SU-DHL-6 (cell line): ENCODE measurements at regions not wholly inside any gene's neighbourhood (a gene's known extent, or its start where the extent isn't known, plus 50 kb on each side); places are given as distances from the start of the nearest gene placed in this dataset.

Experiments
- H2AFZ ChIP-seq: fragments of 200-600 bp; sonication (generic); 2 replicates; pipeline ENCODE4 v1.6.1; 2014; ENCODE audit warnings: low read depth, mild to moderate bottlenecking, moderate library complexity, mixed read lengths, antibody characterized with exemption, low read length; ENCODE audit not compliant: severe bottlenecking
- H3F3A ChIP-seq: fragments of 200-600 bp; shearing (Covaris generic); 2 replicates; pipeline ENCODE4 v1.6.0; 2016; ENCODE audit warnings: antibody characterized with exemption, mild to moderate bottlenecking; ENCODE audit not compliant: insufficient read depth
- H3K27ac ChIP-seq: fragments of 200-600 bp; sonication (generic); 2 replicates; pipeline ENCODE4 v1.5.1; 2016; ENCODE audit warnings: low read depth, mild to moderate bottlenecking, low read length, moderate library complexity, mixed read lengths
- H3K27me3 ChIP-seq: fragments of 200-600 bp; sonication (generic), shearing (Covaris generic); 2 replicates; pipeline ENCODE4 v1.6.0; 2014; ENCODE audit warnings: mild to moderate bottlenecking, low read length
- H3K36me3 ChIP-seq: fragments of 200-600 bp; sonication (generic); 2 replicates; pipeline ENCODE4 v1.6.1; 2014; ENCODE audit warnings: mild to moderate bottlenecking, low read length, mixed read lengths
- H3K4me2 ChIP-seq: fragments of 300-600, 200-600 bp; shearing (Covaris generic), sonication (generic); 2 replicates; pipeline ENCODE4 v1.6.0; 2014; ENCODE audit warnings: low read length, low read depth, mild to moderate bottlenecking; ENCODE audit not compliant: poor library complexity, severe bottlenecking
- H3K4me3 ChIP-seq: fragments of 200-600 bp; sonication (generic); 2 replicates; pipeline ENCODE4 v1.5.1; 2014; ENCODE audit warnings: antibody characterized with exemption, low read length, mild to moderate bottlenecking, mixed read lengths; ENCODE audit not compliant: insufficient read depth, poor library complexity, severe bottlenecking
- H3K79me2 ChIP-seq: fragments of 200-600 bp; sonication (generic); 2 replicates; pipeline ENCODE4 v1.6.1; 2014; ENCODE audit warnings: mild to moderate bottlenecking, low read length, moderate library complexity; ENCODE audit not compliant: insufficient read depth
- H3K9ac ChIP-seq: fragments of 200-600 bp; sonication (generic); 2 replicates; pipeline ENCODE4 v1.7.0; 2014; ENCODE audit warnings: mild to moderate bottlenecking, low read length
- H3K9me2 ChIP-seq: fragments of 200-600 bp; sonication (generic); replicated peaks from 2 replicates; pipeline ENCODE4 v1.6.1; 2014; ENCODE audit warnings: low read length; ENCODE audit not compliant: insufficient read depth
- H3K9me3 ChIP-seq: fragments of 200-600 bp; sonication (generic); 2 replicates; pipeline ENCODE4 v1.6.1; 2014; ENCODE audit warnings: low read length, mixed read lengths; ENCODE audit not compliant: insufficient read depth
- H4K20me1 ChIP-seq: fragments of 200-600 bp; sonication (generic); 2 replicates; pipeline ENCODE4 v1.6.1; 2014; ENCODE audit warnings: low read depth, mild to moderate bottlenecking, antibody characterized with exemption, low read length, moderate library complexity, mixed read lengths
- EZH2phosphoT487 ChIP-seq: fragments of 200-600 bp; sonication (generic), shearing (Covaris generic); conservative IDR thresholded peaks from 2 replicates; pipeline ENCODE4 v1.6.1; 2018; ENCODE audit warnings: mild to moderate bottlenecking, antibody characterized with exemption, low read length, moderate library complexity, mixed read lengths
- TF ChIP-seq, protein P1 (sequence below): fragments of 200-600 bp; sonication (generic); IDR thresholded peaks from one replicate; pipeline ENCODE4 v1.5.1; 2017; ENCODE audit warnings: antibody characterized with exemption, mild to moderate bottlenecking, low read length, moderate library complexity; ENCODE audit not compliant: insufficient read depth, poor library complexity, severe bottlenecking

DNA sequence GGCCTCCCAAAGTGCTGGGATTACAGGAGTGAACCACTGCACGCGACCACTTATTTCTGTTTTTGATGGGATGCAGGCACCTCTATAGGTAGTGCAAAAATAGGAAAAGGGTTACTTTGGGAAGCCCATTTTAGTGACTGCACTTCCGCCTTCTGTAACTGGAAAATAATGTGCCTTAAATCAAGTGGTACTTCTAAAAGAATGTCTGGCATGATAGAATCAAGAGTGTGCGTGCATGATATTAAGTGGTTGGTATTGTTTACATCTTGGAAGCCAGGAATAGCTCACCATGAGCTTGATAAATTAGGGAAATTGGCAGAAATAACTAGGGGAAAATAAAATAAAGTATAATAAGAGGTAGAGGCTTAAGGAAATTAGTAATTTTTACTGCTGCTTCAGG lies 1067.0 kb downstream of the ADGRL2 start:
- Histone ChIP-seq H2AFZ (no peak overlapping the region), H3K9me3 (no peaks in the 10 kb centered on the region), H3K79me2 (no peaks in the 10 kb centered on the region), H3K9me2 (no peaks in the 10 kb centered on the region), H3K27ac (no peak overlapping the region), H3K4me3 (no peak overlapping the region), H3K27me3 (no peaks in the 10 kb centered on the region), H3K9ac (no peak overlapping the region), H3K4me2 (no peak overlapping the region), H3K36me3 (no peaks in the 10 kb centered on the region), H4K20me1 (no peaks in the 10 kb centered on the region), H3F3A (no peaks in the 10 kb centered on the region)
- TF ChIP-seq, protein P1, sequence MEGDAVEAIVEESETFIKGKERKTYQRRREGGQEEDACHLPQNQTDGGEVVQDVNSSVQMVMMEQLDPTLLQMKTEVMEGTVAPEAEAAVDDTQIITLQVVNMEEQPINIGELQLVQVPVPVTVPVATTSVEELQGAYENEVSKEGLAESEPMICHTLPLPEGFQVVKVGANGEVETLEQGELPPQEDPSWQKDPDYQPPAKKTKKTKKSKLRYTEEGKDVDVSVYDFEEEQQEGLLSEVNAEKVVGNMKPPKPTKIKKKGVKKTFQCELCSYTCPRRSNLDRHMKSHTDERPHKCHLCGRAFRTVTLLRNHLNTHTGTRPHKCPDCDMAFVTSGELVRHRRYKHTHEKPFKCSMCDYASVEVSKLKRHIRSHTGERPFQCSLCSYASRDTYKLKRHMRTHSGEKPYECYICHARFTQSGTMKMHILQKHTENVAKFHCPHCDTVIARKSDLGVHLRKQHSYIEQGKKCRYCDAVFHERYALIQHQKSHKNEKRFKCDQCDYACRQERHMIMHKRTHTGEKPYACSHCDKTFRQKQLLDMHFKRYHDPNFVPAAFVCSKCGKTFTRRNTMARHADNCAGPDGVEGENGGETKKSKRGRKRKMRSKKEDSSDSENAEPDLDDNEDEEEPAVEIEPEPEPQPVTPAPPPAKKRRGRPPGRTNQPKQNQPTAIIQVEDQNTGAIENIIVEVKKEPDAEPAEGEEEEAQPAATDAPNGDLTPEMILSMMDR = no peak
- no peak for TF ChIP-seq EZH2phosphoT487

DNA sequence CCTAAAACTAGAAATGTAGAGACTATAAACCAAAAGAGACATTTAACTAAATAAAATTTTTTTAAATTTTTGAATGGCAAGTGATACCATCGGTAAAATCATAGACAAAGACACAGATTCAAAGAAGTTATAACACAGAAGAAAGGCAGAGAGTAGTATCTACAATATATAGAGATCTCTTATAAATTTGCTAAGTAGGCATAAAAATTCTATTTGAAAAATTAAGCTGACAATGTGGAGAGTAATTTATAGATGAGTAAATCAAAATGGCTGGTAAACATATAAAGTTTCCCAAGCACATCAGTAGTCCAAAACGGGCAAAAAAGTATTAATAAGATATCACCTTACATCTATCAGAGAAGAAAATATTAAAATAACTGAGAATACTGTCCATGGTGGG lies 1061.0 kb downstream of the ADGRL2 start:
- Histone ChIP-seq H3K9ac (no peak overlapping the region), H3K4me2 (no peak overlapping the region), H4K20me1 (no peaks in the 10 kb centered on the region), H3K36me3 (no peaks in the 10 kb centered on the region), H3K79me2 (no peaks in the 10 kb centered on the region), H3K4me3 (no peak overlapping the region), H3K9me2 (no peaks in the 10 kb centered on the region), H3K27me3 (no peaks in the 10 kb centered on the region), H3F3A (no peaks in the 10 kb centered on the region), H2AFZ (no peak overlapping the region), H3K9me3 (no peaks in the 10 kb centered on the region), H3K27ac (no peak overlapping the region)
- no peak for TF ChIP-seq EZH2phosphoT487
- TF ChIP-seq, protein P1 = no peak

DNA sequence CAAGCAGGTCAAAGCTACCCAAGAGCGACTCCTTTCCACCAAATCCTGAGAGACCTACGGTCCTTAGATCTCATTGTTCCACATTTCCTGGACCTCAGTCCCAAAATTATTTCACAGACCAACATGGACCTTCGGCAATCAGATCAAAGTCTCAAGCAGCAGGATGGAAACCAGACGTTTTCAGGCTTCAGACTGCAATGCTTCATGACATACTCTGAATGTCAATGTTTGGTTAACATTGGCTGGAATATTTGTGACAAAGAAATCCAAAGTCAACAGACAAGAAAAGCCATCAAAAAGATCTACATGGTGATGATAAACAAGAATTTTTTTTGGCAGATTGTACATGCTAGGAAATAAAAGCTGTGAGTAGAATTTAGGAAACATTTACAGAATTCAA lies 1057.3 kb downstream of the ADGRL2 start:
- no peaks in the 10 kb centered on the region for H3F3A ChIP-seq
- H3K9ac ChIP-seq = no peak overlapping the region
- no peaks in the 10 kb centered on the region for H3K36me3 ChIP-seq
- H3K9me3 ChIP-seq = no peaks in the 10 kb centered on the region
- TF ChIP-seq EZH2phosphoT487 = no peak
- TF ChIP-seq, protein P1 = no peak
- no peak overlapping the region for H3K27ac ChIP-seq
- H4K20me1 ChIP-seq = no peaks in the 10 kb centered on the region
- H3K4me3 ChIP-seq = no peak overlapping the region
- H3K4me2 ChIP-seq = no peak overlapping the region
- no peaks in the 10 kb centered on the region for H3K9me2 ChIP-seq
- H3K79me2 ChIP-seq = no peaks in the 10 kb centered on the region
- H3K27me3 ChIP-seq = no peaks in the 10 kb centered on the region
- H2AFZ ChIP-seq = peak overlapping the region; percentile 54
